ENCODE measurements at regions not wholly inside any gene's neighbourhood (a gene's known extent, or its start where the extent isn't known, plus 50 kb on each side); places are given as distances from the start of the nearest gene placed in this dataset.
"Not testable (repeated sequence)": the region's sequence is repeated elsewhere in the genome, so short reads cannot be mapped to it uniquely, and the experiment has no call there.

- Histone ChIP-seq H3K27me3 (no peaks in the 10 kb centered on the region), H3K9me3 (no peaks in the 10 kb centered on the region), H3K4me1 (no peaks in the 10 kb centered on the region), H3K27ac (no peak overlapping the region), H3K36me3 (no peaks in the 10 kb centered on the region), H3K4me3 (no peak overlapping the region)
- intact Hi-C loops (cut with DNase I), result no loop called here
- TF ChIP-seq CTCF (IDR thresholded peaks at IDR 0.05), result no peak
- no peak for DNase-seq (ENCODE audit: low spot score in 2 of 2)
These were observed 102.8 kb upstream of the RBMS1 start for GRCh38 chr2:160596441-160596840.

- H3K9me3 ChIP-seq; DNase-seq (ENCODE audit: low spot score in 2 of 2); intact Hi-C loops (cut with DNase I); H3K27me3 ChIP-seq; H3K4me3 ChIP-seq; H3K4me1 ChIP-seq; H3K36me3 ChIP-seq; H3K27ac ChIP-seq: not testable (repeated sequence)
These were observed 106.8 kb upstream of the RBMS1 start for GRCh38 chr2:160600437-160600836.

DNA sequence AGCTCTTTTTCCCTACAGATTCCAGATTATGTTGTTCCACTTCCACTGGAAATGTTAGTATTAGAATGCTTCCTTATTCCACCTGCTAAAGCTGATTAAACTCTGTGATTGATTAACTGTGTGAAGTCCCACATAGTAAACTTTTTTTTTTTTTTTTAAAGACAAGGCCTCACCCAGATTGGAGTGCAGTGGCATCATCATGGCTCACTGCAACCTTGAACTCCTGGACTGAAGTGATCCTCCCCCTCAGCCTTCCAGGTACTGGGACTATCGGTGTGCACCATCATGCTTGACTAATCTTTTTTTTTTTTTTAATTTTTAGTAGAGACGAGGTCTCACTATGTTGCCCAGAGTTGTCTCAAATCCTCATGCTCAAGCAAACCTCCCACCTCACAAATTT is 108.5 kb upstream of the RBMS1 start:
- intact Hi-C loops (cut with DNase I), result no loop called here
- no peak for DNase-seq (ENCODE audit: low spot score in 2 of 2)
- Histone ChIP-seq H3K27ac (no peak overlapping the region), H3K9me3 (no peaks in the 10 kb centered on the region), H3K36me3 (no peaks in the 10 kb centered on the region), H3K27me3 (no peaks in the 10 kb centered on the region), H3K4me1 (no peaks in the 10 kb centered on the region), H3K4me3 (no peak overlapping the region)
- no peak for TF ChIP-seq CTCF (IDR thresholded peaks at IDR 0.05)

DNA sequence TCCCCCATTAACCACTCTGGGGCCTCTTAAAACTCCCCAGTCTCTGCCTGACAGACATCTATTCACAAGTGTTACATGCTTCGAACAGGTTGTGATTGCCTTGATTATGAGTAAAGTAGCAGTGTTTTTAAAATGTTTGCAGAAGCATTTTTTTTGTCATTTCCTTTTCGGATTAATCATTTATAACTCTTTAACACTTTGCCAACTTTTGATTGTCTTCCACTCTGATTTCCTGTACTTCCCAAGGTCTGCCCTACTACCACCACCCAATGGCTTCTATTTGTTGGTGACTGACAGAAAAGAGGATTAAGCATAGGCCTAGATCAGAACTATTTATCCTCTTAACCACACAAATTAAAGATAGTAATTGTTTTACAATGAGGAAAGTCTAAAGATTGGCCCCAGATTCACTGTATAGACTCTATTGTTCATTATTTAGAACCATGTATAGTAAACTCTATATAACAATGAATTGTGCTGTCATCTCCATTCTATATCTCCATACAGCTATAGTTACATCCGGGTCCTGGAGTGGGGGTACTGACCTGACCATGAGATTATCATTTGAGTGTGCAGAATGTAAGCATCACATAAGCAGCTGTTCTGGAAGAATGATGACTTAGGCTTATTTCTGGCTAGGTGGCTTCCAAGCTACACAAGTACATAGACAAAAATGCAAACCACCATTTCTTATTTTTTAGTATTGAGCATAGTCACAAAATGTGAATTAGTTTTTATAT is 110.3 kb upstream of the RBMS1 start:
- Histone ChIP-seq H3K27ac (no peak overlapping the region), H3K36me3 (no peaks in the 10 kb centered on the region), H3K4me3 (no peak overlapping the region), H3K9me3 (no peaks in the 10 kb centered on the region), H3K27me3 (no peaks in the 10 kb centered on the region), H3K4me1 (no peaks in the 10 kb centered on the region)
- intact Hi-C loops (cut with DNase I), result no loop called here
- TF ChIP-seq CTCF (IDR thresholded peaks at IDR 0.05), result no peak
- DNase-seq (ENCODE audit: low spot score in 2 of 2), result no peak

DNA sequence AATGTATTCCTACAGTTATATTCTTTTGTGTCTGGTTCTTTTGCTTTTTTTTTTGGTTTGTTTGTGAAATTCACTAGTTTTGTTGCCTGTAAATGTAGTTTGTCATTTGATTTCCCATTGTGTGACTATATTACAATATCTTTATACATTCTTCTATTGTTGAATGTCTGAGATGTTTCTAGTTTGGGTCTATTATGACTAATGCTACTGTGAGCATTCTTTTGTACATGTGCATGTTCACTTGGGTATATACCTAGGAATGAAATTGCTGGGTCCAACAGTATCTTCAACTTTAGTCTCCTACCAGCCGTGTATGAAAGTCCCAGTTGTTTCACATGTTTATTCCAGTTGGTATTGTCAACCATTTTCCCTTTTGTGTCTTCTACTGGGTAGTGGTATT is 112.7 kb upstream of the RBMS1 start:
- Histone ChIP-seq H3K36me3 (no peaks in the 10 kb centered on the region), H3K4me3 (no peak overlapping the region), H3K27ac (no peak overlapping the region), H3K27me3 (no peaks in the 10 kb centered on the region), H3K4me1 (no peaks in the 10 kb centered on the region), H3K9me3 (no peaks in the 10 kb centered on the region)
- DNase-seq (ENCODE audit: low spot score in 2 of 2), result no peak
- TF ChIP-seq CTCF (IDR thresholded peaks at IDR 0.05), result no peak
- intact Hi-C loops (cut with DNase I), result no loop called here

- intact Hi-C loops (cut with DNase I), result no loop called here
These were observed 115.0 kb upstream of the RBMS1 start for GRCh38 chr2:160608599-160608998.

More at GRCh38 chr2:160608599-160608998, 115.0 kb upstream of the RBMS1 start:
- Histone ChIP-seq H3K9me3 (no peaks in the 10 kb centered on the region), H3K27ac (no peak overlapping the region), H3K36me3 (no peaks in the 10 kb centered on the region), H3K4me1 (no peaks in the 10 kb centered on the region), H3K4me3 (no peak overlapping the region), H3K27me3 (no peaks in the 10 kb centered on the region)
- no peak for TF ChIP-seq CTCF (IDR thresholded peaks at IDR 0.05)
- DNase-seq (ENCODE audit: low spot score in 2 of 2), result no peak

Data from ascending aorta (tissue), 2 donors.